Fibroblast of lung (primary cell): ENCODE measurements at regions not wholly inside any gene's neighbourhood (a gene's known extent, or its start where the extent isn't known, plus 50 kb on each side); places are given as distances from the start of the nearest gene placed in this dataset.

ENCODE experiments used
- EZH2 ChIP-seq: IDR thresholded peaks from 2 replicates; pipeline ENCODE4 v1.5.1; 2012; ENCODE audit warnings: low read length, control low read depth, mild to moderate bottlenecking; ENCODE audit errors: missing control alignments
- TF ChIP-seq, protein P1 (sequence below), 2 donors: IDR thresholded peaks in 1 of 2; conservative IDR thresholded peaks in 1 of 2; 1 replicate in 1 of 2; 2 replicates in 1 of 2; pipeline ENCODE4 v1.5.1; 2011 to 2012; ENCODE audit warnings: low read length in 2 of 2, control low read depth in 1 of 2, inconsistent platforms in 1 of 2, low read depth in 1 of 2, mild to moderate bottlenecking in 1 of 2

DNA sequence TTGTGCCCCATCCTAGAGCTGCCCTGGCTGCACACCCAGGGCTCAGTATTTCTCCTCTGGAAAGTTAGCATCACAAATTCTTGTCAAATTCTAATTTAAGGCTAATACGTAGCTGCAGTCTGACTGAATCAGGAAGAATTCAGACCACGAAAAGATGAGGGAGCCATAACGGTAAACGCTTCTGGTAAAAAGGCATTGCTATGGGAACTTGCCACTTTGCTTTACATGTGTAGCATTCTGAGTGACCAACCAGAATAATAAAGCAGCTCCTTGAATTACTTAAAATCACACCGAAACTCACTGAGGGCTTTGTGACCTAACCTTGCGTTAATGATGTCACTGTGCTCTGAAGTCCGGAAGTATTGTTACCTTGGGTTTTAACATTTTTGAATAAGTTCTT is 286.6 kb upstream of the TMTC4 start:
- TF ChIP-seq EZH2 = no peak
- TF ChIP-seq, protein P1, sequence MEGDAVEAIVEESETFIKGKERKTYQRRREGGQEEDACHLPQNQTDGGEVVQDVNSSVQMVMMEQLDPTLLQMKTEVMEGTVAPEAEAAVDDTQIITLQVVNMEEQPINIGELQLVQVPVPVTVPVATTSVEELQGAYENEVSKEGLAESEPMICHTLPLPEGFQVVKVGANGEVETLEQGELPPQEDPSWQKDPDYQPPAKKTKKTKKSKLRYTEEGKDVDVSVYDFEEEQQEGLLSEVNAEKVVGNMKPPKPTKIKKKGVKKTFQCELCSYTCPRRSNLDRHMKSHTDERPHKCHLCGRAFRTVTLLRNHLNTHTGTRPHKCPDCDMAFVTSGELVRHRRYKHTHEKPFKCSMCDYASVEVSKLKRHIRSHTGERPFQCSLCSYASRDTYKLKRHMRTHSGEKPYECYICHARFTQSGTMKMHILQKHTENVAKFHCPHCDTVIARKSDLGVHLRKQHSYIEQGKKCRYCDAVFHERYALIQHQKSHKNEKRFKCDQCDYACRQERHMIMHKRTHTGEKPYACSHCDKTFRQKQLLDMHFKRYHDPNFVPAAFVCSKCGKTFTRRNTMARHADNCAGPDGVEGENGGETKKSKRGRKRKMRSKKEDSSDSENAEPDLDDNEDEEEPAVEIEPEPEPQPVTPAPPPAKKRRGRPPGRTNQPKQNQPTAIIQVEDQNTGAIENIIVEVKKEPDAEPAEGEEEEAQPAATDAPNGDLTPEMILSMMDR (conservative IDR thresholded peaks at IDR 0.05 in 1 of 2, IDR thresholded peaks at IDR 0.05 in 1 of 2; ENCODE audit: low read depth in 1 of 2, low read length in 2 of 2) = no peak
